ENCODE measurements at regions not wholly inside any gene's neighbourhood (a gene's known extent, or its start where the extent isn't known, plus 50 kb on each side); places are given as distances from the start of the nearest gene placed in this dataset.

DNA sequence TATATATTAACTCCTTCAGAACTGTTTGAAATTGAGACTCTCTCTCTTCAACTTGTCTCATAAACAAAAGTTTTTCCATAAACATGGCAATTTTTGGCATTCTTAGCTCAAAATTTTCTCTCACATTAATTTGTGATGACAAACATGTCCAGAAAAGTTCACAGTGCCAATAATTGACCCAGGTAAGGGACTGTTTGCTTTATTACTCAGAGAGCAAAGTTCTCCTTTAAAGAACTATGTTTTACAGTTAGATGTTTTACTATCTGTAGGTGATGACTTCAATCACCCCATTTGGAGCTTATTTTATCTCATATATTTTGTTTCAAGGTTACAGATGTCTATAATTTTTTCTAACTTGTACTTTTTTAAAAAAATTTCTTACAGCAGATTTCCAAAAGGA lies 855.6 kb downstream of the SLC16A7 start:
- TF ChIP-seq CREB1 (CRISPR knock-in tag; IDR thresholded peaks at IDR 0.05) (no peak), ESRRA (CRISPR knock-in tag; IDR thresholded peaks at IDR 0.05; ENCODE audit: borderline replicate concordance) (no peak), CREM (CRISPR knock-in tag; IDR thresholded peaks at IDR 0.05) (no peak), FOXK1 (CRISPR knock-in tag; IDR thresholded peaks at IDR 0.05) (no peak), ZNF138 (CRISPR knock-in tag; conservative IDR thresholded peaks at IDR 0.05) (no peak), GABPB1 (CRISPR knock-in tag; IDR thresholded peaks at IDR 0.05) (no peak), TEAD1 (CRISPR knock-in tag; IDR thresholded peaks at IDR 0.05) (no peak), FOXJ3 (CRISPR knock-in tag; IDR thresholded peaks at IDR 0.05; ENCODE audit: borderline replicate concordance) (no peak)
- TF ChIP-seq, protein P1, sequence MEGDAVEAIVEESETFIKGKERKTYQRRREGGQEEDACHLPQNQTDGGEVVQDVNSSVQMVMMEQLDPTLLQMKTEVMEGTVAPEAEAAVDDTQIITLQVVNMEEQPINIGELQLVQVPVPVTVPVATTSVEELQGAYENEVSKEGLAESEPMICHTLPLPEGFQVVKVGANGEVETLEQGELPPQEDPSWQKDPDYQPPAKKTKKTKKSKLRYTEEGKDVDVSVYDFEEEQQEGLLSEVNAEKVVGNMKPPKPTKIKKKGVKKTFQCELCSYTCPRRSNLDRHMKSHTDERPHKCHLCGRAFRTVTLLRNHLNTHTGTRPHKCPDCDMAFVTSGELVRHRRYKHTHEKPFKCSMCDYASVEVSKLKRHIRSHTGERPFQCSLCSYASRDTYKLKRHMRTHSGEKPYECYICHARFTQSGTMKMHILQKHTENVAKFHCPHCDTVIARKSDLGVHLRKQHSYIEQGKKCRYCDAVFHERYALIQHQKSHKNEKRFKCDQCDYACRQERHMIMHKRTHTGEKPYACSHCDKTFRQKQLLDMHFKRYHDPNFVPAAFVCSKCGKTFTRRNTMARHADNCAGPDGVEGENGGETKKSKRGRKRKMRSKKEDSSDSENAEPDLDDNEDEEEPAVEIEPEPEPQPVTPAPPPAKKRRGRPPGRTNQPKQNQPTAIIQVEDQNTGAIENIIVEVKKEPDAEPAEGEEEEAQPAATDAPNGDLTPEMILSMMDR (IDR thresholded peaks at IDR 0.05), result no peak
- TF ChIP-seq, protein P2, sequence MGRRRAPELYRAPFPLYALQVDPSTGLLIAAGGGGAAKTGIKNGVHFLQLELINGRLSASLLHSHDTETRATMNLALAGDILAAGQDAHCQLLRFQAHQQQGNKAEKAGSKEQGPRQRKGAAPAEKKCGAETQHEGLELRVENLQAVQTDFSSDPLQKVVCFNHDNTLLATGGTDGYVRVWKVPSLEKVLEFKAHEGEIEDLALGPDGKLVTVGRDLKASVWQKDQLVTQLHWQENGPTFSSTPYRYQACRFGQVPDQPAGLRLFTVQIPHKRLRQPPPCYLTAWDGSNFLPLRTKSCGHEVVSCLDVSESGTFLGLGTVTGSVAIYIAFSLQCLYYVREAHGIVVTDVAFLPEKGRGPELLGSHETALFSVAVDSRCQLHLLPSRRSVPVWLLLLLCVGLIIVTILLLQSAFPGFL (CRISPR knock-in tag; IDR thresholded peaks at IDR 0.05; ENCODE audit: borderline replicate concordance), result no peak
- TF ChIP-seq, protein P3, sequence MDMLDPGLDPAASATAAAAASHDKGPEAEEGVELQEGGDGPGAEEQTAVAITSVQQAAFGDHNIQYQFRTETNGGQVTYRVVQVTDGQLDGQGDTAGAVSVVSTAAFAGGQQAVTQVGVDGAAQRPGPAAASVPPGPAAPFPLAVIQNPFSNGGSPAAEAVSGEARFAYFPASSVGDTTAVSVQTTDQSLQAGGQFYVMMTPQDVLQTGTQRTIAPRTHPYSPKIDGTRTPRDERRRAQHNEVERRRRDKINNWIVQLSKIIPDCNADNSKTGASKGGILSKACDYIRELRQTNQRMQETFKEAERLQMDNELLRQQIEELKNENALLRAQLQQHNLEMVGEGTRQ (CRISPR knock-in tag; IDR thresholded peaks at IDR 0.05), result no peak
- TF ChIP-seq, protein P4, sequence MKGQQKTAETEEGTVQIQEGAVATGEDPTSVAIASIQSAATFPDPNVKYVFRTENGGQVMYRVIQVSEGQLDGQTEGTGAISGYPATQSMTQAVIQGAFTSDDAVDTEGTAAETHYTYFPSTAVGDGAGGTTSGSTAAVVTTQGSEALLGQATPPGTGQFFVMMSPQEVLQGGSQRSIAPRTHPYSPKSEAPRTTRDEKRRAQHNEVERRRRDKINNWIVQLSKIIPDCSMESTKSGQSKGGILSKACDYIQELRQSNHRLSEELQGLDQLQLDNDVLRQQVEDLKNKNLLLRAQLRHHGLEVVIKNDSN (CRISPR knock-in tag; IDR thresholded peaks at IDR 0.05), result no peak
- TF ChIP-seq, protein P5, sequence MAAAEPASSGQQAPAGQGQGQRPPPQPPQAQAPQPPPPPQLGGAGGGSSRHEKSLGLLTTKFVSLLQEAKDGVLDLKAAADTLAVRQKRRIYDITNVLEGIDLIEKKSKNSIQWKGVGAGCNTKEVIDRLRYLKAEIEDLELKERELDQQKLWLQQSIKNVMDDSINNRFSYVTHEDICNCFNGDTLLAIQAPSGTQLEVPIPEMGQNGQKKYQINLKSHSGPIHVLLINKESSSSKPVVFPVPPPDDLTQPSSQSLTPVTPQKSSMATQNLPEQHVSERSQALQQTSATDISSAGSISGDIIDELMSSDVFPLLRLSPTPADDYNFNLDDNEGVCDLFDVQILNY (CRISPR knock-in tag; IDR thresholded peaks at IDR 0.05), result no peak
- TF ChIP-seq, protein P6, sequence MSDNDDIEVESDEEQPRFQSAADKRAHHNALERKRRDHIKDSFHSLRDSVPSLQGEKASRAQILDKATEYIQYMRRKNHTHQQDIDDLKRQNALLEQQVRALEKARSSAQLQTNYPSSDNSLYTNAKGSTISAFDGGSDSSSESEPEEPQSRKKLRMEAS (CRISPR knock-in tag; IDR thresholded peaks at IDR 0.05), result no peak
